Liver (tissue), 8 donors: ENCODE measurements at regions not wholly inside any gene's neighbourhood (a gene's known extent, or its start where the extent isn't known, plus 50 kb on each side); places are given as distances from the start of the nearest gene placed in this dataset.

Experiments used
- DNase-seq: peaks from one replicate; pipeline ENCODE4 v3.0.0-alpha.2; 2017; ENCODE audit warnings: low spot score
- H3K27ac ChIP-seq, 2 donors: one replicate each; pipeline ENCODE4 v1.7.0; 2013; ENCODE audit warnings: inconsistent platforms in 2 of 2, low read length in 2 of 2, control low read depth in 1 of 2, low read depth in 1 of 2, mild to moderate bottlenecking in 1 of 2
- H3K27me3 ChIP-seq, 4 donors: one replicate each; pipeline versions ENCODE4 v1.6.1 to v1.7.0; 2013; ENCODE audit warnings: low read length in 3 of 4, inconsistent platforms in 1 of 4, mild to moderate bottlenecking in 1 of 4, moderate library complexity in 1 of 4; ENCODE audit not compliant: control insufficient read depth in 4 of 4, insufficient read depth in 4 of 4
- H3K36me3 ChIP-seq, 4 donors: one replicate each; pipeline versions ENCODE4 v1.6.1 to v1.7.0; 2013; ENCODE audit warnings: low read length in 3 of 4, mild to moderate bottlenecking in 3 of 4, low read depth in 1 of 4, moderate library complexity in 1 of 4; ENCODE audit not compliant: control insufficient read depth in 4 of 4, insufficient read depth in 3 of 4
- H3K4me1 ChIP-seq, 4 donors: one replicate each; pipeline versions ENCODE4 v1.6.1 to v1.7.0; 2013; ENCODE audit warnings: low read length in 3 of 4, mild to moderate bottlenecking in 3 of 4, moderate library complexity in 1 of 4; ENCODE audit not compliant: control insufficient read depth in 4 of 4, insufficient read depth in 4 of 4
- H3K4me3 ChIP-seq, 3 donors: one replicate each; pipeline versions ENCODE4 v1.6.1 to v1.7.0; 2013; ENCODE audit warnings: low read length in 3 of 3, control low read depth in 1 of 3, low read depth in 1 of 3, mild to moderate bottlenecking in 1 of 3
- H3K9ac ChIP-seq, 2 donors: one replicate each; pipeline ENCODE4 v1.7.0; 2013; ENCODE audit warnings: low read length in 2 of 2, mild to moderate bottlenecking in 2 of 2, moderate library complexity in 2 of 2, control low read depth in 1 of 2, low read depth in 1 of 2
- H3K9me3 ChIP-seq, 4 donors: one replicate each; pipeline versions ENCODE4 v1.6.1 to v1.7.0; 2013; ENCODE audit warnings: low read length in 3 of 4; ENCODE audit not compliant: control insufficient read depth in 4 of 4
- EGR1 ChIP-seq, 2 donors: IDR thresholded peaks; 2 replicates each; pipeline ENCODE4 v1.6.1; 2016 to 2018; ENCODE audit warnings: antibody characterized with exemption in 2 of 2, low read depth in 2 of 2
- FOXA1 ChIP-seq: IDR thresholded peaks from 2 replicates; pipeline ENCODE4 v1.6.1; 2016; ENCODE audit warnings: antibody characterized with exemption
- FOXA2 ChIP-seq: IDR thresholded peaks from 2 replicates; pipeline ENCODE4 v1.6.1; 2016; ENCODE audit warnings: antibody characterized with exemption
- GABPA ChIP-seq, 2 donors: IDR thresholded peaks in 1 of 2; conservative IDR thresholded peaks in 1 of 2; 2 replicates each; pipeline ENCODE4 v1.6.1; 2016; ENCODE audit warnings: antibody characterized with exemption in 2 of 2, mild to moderate bottlenecking in 1 of 2, moderate library complexity in 1 of 2
- HNF4A ChIP-seq, 2 donors: conservative IDR thresholded peaks; 2 replicates each; pipeline ENCODE4 v1.6.1; 2016; ENCODE audit warnings: antibody characterized with exemption in 2 of 2, mild to moderate bottlenecking in 2 of 2
- HNF4G ChIP-seq: IDR thresholded peaks from 2 replicates; pipeline ENCODE4 v1.6.1; 2016; ENCODE audit warnings: antibody characterized with exemption
- JUND ChIP-seq, 2 donors: IDR thresholded peaks; 2 replicates each; pipeline ENCODE4 v1.6.1; 2016; ENCODE audit warnings: antibody characterized with exemption in 2 of 2
- MAX ChIP-seq: IDR thresholded peaks from 2 replicates; pipeline ENCODE4 v1.6.1; 2016; ENCODE audit warnings: antibody characterized with exemption
- RAD21 ChIP-seq, 2 donors: IDR thresholded peaks; 2 replicates each; pipeline ENCODE4 v1.6.1; 2016; ENCODE audit warnings: antibody characterized with exemption in 2 of 2, mild to moderate bottlenecking in 2 of 2
- REST ChIP-seq: IDR thresholded peaks from 2 replicates; pipeline ENCODE4 v1.6.1; 2016; ENCODE audit warnings: antibody characterized with exemption, mild to moderate bottlenecking
- RXRA ChIP-seq, 2 donors: IDR thresholded peaks; 2 replicates each; pipeline ENCODE4 v1.6.1; 2017 to 2018; ENCODE audit warnings: antibody characterized with exemption in 2 of 2, mild to moderate bottlenecking in 1 of 2
- SP1 ChIP-seq: IDR thresholded peaks from 2 replicates; pipeline ENCODE4 v1.6.1; 2018; ENCODE audit warnings: antibody characterized with exemption, mild to moderate bottlenecking
- TAF1 ChIP-seq: conservative IDR thresholded peaks from 2 replicates; pipeline ENCODE4 v1.6.1; 2016; ENCODE audit warnings: antibody characterized with exemption, mild to moderate bottlenecking
- YY1 ChIP-seq: IDR thresholded peaks from 2 replicates; pipeline ENCODE4 v1.6.1; 2016; ENCODE audit warnings: antibody characterized with exemption, mild to moderate bottlenecking
- ZBTB33 ChIP-seq: IDR thresholded peaks from 2 replicates; pipeline ENCODE4 v1.6.1; 2016; ENCODE audit warnings: antibody characterized with exemption
- WGBS: extraction: QIAGEN DNeasy Blood & Tissue Kit; methylation state at CpG from one replicate; pipeline ENCODE4 v1.1.7; 2013; 5-methylcytosine and 5-hydroxymethylcytosine counted together
- TF ChIP-seq, protein P1 (sequence below): IDR thresholded peaks from 2 replicates; pipeline ENCODE4 v1.6.1; 2016; ENCODE audit warnings: antibody characterized with exemption
- TF ChIP-seq, protein P2 (sequence below): fragments of 150-350 bp; IDR thresholded peaks from 2 replicates; pipeline ENCODE4 v1.5.1; 2017; ENCODE audit warnings: improper control_type of control experiment, low read depth, low read length; ENCODE audit not compliant: missing input control
- donor health status: healthy.
- donor health status: healthy.
- donor health status: healthy.
- donor health status: healthy.
- donor health status: healthy.

- 78% methylated on average over 3 of the region's 3 CpGs for WGBS
- H3K9ac ChIP-seq = no peak overlapping the region
- H3K27ac ChIP-seq = no peak overlapping the region
- H3K27me3 ChIP-seq = no peaks in the 10 kb centered on the region
- no peaks in the 10 kb centered on the region for H3K9me3 ChIP-seq
- H3K36me3 ChIP-seq = no peaks in the 10 kb centered on the region
- no peak for DNase-seq
- no peak overlapping the region for H3K4me3 ChIP-seq
- no peaks in the 10 kb centered on the region for H3K4me1 ChIP-seq
- TF ChIP-seq FOXA2 = no peak
- no peak for TF ChIP-seq REST
- no peak for TF ChIP-seq HNF4A (conservative IDR thresholded peaks at IDR 0.05)
- TF ChIP-seq, protein P1, sequence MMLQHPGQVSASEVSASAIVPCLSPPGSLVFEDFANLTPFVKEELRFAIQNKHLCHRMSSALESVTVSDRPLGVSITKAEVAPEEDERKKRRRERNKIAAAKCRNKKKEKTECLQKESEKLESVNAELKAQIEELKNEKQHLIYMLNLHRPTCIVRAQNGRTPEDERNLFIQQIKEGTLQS = no peak
- TF ChIP-seq RXRA (IDR thresholded peaks at IDR 0.05) = no peak
- TF ChIP-seq ZBTB33 = no peak
- TF ChIP-seq GABPA (IDR thresholded peaks at IDR 0.05 in 1 of 2, conservative IDR thresholded peaks at IDR 0.05 in 1 of 2) = no peak
- TF ChIP-seq SP1 = no peak
- no peak for TF ChIP-seq TAF1
- TF ChIP-seq MAX = no peak
- TF ChIP-seq JUND (IDR thresholded peaks at IDR 0.05) = no peak
- no peak for TF ChIP-seq EGR1 (IDR thresholded peaks at IDR 0.05; ENCODE audit: low read depth in 2 of 2)
- TF ChIP-seq, protein P2, sequence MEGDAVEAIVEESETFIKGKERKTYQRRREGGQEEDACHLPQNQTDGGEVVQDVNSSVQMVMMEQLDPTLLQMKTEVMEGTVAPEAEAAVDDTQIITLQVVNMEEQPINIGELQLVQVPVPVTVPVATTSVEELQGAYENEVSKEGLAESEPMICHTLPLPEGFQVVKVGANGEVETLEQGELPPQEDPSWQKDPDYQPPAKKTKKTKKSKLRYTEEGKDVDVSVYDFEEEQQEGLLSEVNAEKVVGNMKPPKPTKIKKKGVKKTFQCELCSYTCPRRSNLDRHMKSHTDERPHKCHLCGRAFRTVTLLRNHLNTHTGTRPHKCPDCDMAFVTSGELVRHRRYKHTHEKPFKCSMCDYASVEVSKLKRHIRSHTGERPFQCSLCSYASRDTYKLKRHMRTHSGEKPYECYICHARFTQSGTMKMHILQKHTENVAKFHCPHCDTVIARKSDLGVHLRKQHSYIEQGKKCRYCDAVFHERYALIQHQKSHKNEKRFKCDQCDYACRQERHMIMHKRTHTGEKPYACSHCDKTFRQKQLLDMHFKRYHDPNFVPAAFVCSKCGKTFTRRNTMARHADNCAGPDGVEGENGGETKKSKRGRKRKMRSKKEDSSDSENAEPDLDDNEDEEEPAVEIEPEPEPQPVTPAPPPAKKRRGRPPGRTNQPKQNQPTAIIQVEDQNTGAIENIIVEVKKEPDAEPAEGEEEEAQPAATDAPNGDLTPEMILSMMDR = no peak
Observed at GRCh38 chr13:107003911-107004310, 436.0 kb upstream of the ARGLU1 start.

DNA sequence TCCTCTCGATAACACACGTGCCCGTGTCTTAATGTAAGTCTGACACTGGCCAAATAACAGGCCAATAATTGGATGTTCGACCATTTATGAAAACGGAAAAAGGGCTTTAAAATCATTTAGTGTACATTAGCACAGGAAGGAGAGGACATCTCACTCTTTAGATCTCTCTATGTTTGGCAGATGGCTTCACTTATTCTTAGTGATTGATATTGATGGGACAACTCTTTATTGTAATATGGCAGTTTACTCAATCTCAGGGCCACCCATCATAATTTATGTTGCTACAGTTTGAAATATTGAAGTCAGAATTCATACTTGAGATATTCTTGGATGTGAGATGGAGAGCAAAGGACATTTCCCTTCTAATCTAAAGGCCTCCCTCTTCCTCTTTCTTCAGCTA is 430.7 kb upstream of the ARGLU1 start:
- WGBS = 92% methylated on average over 5 of the region's 5 CpGs
- Histone ChIP-seq H3K9ac (no peak overlapping the region), H3K4me1 (peaks cover 0 to 3% (median 0%) of the 10 kb centered on the region in 4 donors), H3K27me3 (no peaks in the 10 kb centered on the region), H3K27ac (no peak overlapping the region), H3K4me3 (no peak overlapping the region), H3K9me3 (no peaks in the 10 kb centered on the region), H3K36me3 (no peaks in the 10 kb centered on the region)
- DNase-seq = no peak
- TF ChIP-seq EGR1 (IDR thresholded peaks at IDR 0.05; ENCODE audit: low read depth in 2 of 2) = no peak
- no peak for TF ChIP-seq GABPA (IDR thresholded peaks at IDR 0.05 in 1 of 2, conservative IDR thresholded peaks at IDR 0.05 in 1 of 2)
- TF ChIP-seq HNF4G = no peak
- TF ChIP-seq FOXA1 = no peak
- TF ChIP-seq YY1 = no peak
- no peak for TF ChIP-seq FOXA2
- TF ChIP-seq MAX = no peak
- no peak for TF ChIP-seq RAD21 (IDR thresholded peaks at IDR 0.05)
- no peak for TF ChIP-seq JUND (IDR thresholded peaks at IDR 0.05)
- no peak for TF ChIP-seq SP1
- TF ChIP-seq, protein P1 = no peak
- no peak for TF ChIP-seq ZBTB33
- no peak for TF ChIP-seq TAF1
- TF ChIP-seq REST = no peak
